ENCODE measurements at regions not wholly inside any gene's neighbourhood (a gene's known extent, or its start where the extent isn't known, plus 50 kb on each side); places are given as distances from the start of the nearest gene placed in this dataset.

GRCh38 chr18:53660306-53660705 is 564.2 kb downstream of the MBD2 start:
- Histone ChIP-seq H3K4me3 (replicated peaks in 1 of 4; ENCODE audit: control extremely low read depth in 1 of 4, insufficient read depth in 1 of 4, low read depth in 3 of 4, low read length in 4 of 4) (no peak overlapping the region), H4K20me1 (ENCODE audit: control insufficient read depth, extremely low read depth, insufficient read depth, low read length) (no peaks in the 10 kb centered on the region), H3K27me3 (ENCODE audit: control insufficient read depth, insufficient read depth, low read length) (no peaks in the 10 kb centered on the region), H3K9ac (ENCODE audit: insufficient read depth, low read length) (no peak overlapping the region), H3K4me1 (ENCODE audit: control insufficient read depth, extremely low read depth, insufficient read depth, low read length) (no peaks in the 10 kb centered on the region), H3K4me2 (ENCODE audit: extremely low read depth, insufficient read depth, low read length) (no peak overlapping the region), H2AFZ (ENCODE audit: low read length) (no peak overlapping the region), H3K79me2 (ENCODE audit: control insufficient read depth, insufficient read depth, low read length) (no peaks in the 10 kb centered on the region), H3K36me3 (ENCODE audit: control insufficient read depth, insufficient read depth, low read length) (no peaks in the 10 kb centered on the region), H3K27ac (ENCODE audit: insufficient read depth, low read length) (no peak overlapping the region), H3K9me3 (ENCODE audit: control insufficient read depth, insufficient read depth, low read depth, low read length) (no peaks in the 10 kb centered on the region)
- no peak for TF ChIP-seq EZH2 (IDR thresholded peaks at IDR 0.05; ENCODE audit: low read length, missing control alignments)
- TF ChIP-seq, protein P1, sequence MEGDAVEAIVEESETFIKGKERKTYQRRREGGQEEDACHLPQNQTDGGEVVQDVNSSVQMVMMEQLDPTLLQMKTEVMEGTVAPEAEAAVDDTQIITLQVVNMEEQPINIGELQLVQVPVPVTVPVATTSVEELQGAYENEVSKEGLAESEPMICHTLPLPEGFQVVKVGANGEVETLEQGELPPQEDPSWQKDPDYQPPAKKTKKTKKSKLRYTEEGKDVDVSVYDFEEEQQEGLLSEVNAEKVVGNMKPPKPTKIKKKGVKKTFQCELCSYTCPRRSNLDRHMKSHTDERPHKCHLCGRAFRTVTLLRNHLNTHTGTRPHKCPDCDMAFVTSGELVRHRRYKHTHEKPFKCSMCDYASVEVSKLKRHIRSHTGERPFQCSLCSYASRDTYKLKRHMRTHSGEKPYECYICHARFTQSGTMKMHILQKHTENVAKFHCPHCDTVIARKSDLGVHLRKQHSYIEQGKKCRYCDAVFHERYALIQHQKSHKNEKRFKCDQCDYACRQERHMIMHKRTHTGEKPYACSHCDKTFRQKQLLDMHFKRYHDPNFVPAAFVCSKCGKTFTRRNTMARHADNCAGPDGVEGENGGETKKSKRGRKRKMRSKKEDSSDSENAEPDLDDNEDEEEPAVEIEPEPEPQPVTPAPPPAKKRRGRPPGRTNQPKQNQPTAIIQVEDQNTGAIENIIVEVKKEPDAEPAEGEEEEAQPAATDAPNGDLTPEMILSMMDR (conservative IDR thresholded peaks at IDR 0.05 in 1 of 2, IDR thresholded peaks at IDR 0.05 in 1 of 2; ENCODE audit: low read depth in 1 of 2, low read length in 2 of 2) = no peak
- no peak for DNase-seq (ENCODE audit: low read depth in 2 of 2)

DNA sequence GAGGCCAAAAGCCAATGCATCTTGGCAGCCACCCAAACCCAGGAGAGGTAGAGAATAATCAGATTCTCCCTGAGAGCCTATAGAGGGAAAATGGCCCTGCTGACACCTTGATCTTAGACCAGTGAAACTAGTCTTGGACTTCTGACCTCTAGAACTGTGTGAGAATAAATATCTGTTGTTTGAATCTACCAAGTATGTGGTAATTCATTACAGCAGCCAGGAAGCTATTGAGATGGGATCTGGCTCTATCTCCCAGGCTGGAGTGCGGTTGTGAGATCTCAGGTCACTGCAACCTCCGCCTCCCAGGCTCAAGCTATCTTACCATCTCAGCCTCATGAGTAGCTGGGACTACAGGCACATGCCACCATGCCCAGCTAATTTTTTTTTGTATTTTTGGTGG is 567.2 kb downstream of the MBD2 start:
- no peak overlapping the region for H3K9ac ChIP-seq (ENCODE audit: insufficient read depth, low read length)
- H3K4me3 ChIP-seq (replicated peaks in 1 of 4; ENCODE audit: control extremely low read depth in 1 of 4, insufficient read depth in 1 of 4, low read depth in 3 of 4, low read length in 4 of 4) = no peak overlapping the region
- no peak for DNase-seq (ENCODE audit: low read depth in 2 of 2)
- no peak overlapping the region for H3K27ac ChIP-seq (ENCODE audit: insufficient read depth, low read length)
- H3K27me3 ChIP-seq (ENCODE audit: control insufficient read depth, insufficient read depth, low read length) = no peaks in the 10 kb centered on the region
- no peak overlapping the region for H3K4me2 ChIP-seq (ENCODE audit: extremely low read depth, insufficient read depth, low read length)
- no peaks in the 10 kb centered on the region for H3K9me3 ChIP-seq (ENCODE audit: control insufficient read depth, insufficient read depth, low read depth, low read length)
- no peaks in the 10 kb centered on the region for H3K4me1 ChIP-seq (ENCODE audit: control insufficient read depth, extremely low read depth, insufficient read depth, low read length)
- no peaks in the 10 kb centered on the region for H3K36me3 ChIP-seq (ENCODE audit: control insufficient read depth, insufficient read depth, low read length)
- H4K20me1 ChIP-seq (ENCODE audit: control insufficient read depth, extremely low read depth, insufficient read depth, low read length) = no peaks in the 10 kb centered on the region
- no peaks in the 10 kb centered on the region for H3K79me2 ChIP-seq (ENCODE audit: control insufficient read depth, insufficient read depth, low read length)
- no peak overlapping the region for H2AFZ ChIP-seq (ENCODE audit: low read length)
- TF ChIP-seq, protein P1 (conservative IDR thresholded peaks at IDR 0.05 in 1 of 2, IDR thresholded peaks at IDR 0.05 in 1 of 2; ENCODE audit: low read depth in 1 of 2, low read length in 2 of 2) = no peak
- no peak for TF ChIP-seq EZH2 (IDR thresholded peaks at IDR 0.05; ENCODE audit: low read length, missing control alignments)

GRCh38 chr18:53649621-53650020 is 574.8 kb downstream of the MBD2 start:
- TF ChIP-seq, protein P1 (conservative IDR thresholded peaks at IDR 0.05 in 1 of 2, IDR thresholded peaks at IDR 0.05 in 1 of 2; ENCODE audit: low read depth in 1 of 2, low read length in 2 of 2) = no peak
- TF ChIP-seq EZH2 (IDR thresholded peaks at IDR 0.05; ENCODE audit: low read length, missing control alignments) = no peak
- Histone ChIP-seq H3K27ac (ENCODE audit: insufficient read depth, low read length) (no peak overlapping the region), H2AFZ (ENCODE audit: low read length) (no peak overlapping the region), H3K27me3 (ENCODE audit: control insufficient read depth, insufficient read depth, low read length) (no peaks in the 10 kb centered on the region), H3K4me1 (ENCODE audit: control insufficient read depth, extremely low read depth, insufficient read depth, low read length) (no peaks in the 10 kb centered on the region), H4K20me1 (ENCODE audit: control insufficient read depth, extremely low read depth, insufficient read depth, low read length) (no peaks in the 10 kb centered on the region), H3K9ac (ENCODE audit: insufficient read depth, low read length) (no peak overlapping the region), H3K36me3 (ENCODE audit: control insufficient read depth, insufficient read depth, low read length) (no peaks in the 10 kb centered on the region), H3K4me2 (ENCODE audit: extremely low read depth, insufficient read depth, low read length) (no peak overlapping the region), H3K79me2 (ENCODE audit: control insufficient read depth, insufficient read depth, low read length) (no peaks in the 10 kb centered on the region), H3K9me3 (ENCODE audit: control insufficient read depth, insufficient read depth, low read depth, low read length) (no peaks in the 10 kb centered on the region), H3K4me3 (replicated peaks in 1 of 4; ENCODE audit: control extremely low read depth in 1 of 4, insufficient read depth in 1 of 4, low read depth in 3 of 4, low read length in 4 of 4) (no peak overlapping the region)
- no peak for DNase-seq (ENCODE audit: low read depth in 2 of 2)

Data from fibroblast of lung (primary cell).